Endothelial cell of umbilical vein (primary cell): ENCODE measurements at regions not wholly inside any gene's neighbourhood (a gene's known extent, or its start where the extent isn't known, plus 50 kb on each side); places are given as distances from the start of the nearest gene placed in this dataset.
"Not testable (repeated sequence)": the region's sequence is repeated elsewhere in the genome, so short reads cannot be mapped to it uniquely, and the experiment has no call there.

ENCODE experiments used
- BruUV-seq: library from RNA; stranded (reverse); fragments of 400-500 nt; replicated peaks from 2 replicates; lab custom pipeline; 2021; lab: Mats Ljungman, UMichigan
- CTCF ChIA-PET: fragments of 300-600, 350-600 bp; sonication (Branson Sonifier 250); formaldehyde crosslinking; loops from one replicate; lab custom pipeline; 2021; ENCODE audit warnings: antibody characterized with exemption, inconsistent platforms; lab: Charles Lee
- POLR2A ChIA-PET: fragments of 300-600, 350-600 bp; sonication (Branson Sonifier 250); formaldehyde crosslinking; loops from one replicate; lab custom pipeline; 2021; ENCODE audit warnings: antibody characterized with exemption, inconsistent platforms; lab: Charles Lee
- DNase-seq: peaks from one replicate; pipeline ENCODE4 v3.0.0-alpha.2; 2011; ENCODE audit warnings: low read depth, low spot score
- FAIRE-seq: peaks from 2 replicates; lab custom pipeline; 2011; peaks lifted over from hg19 to GRCh38; lab: Jason Lieb, UNC
- H2AFZ ChIP-seq: 2 replicates; pipeline ENCODE4 v1.6.0; 2012; ENCODE audit warnings: low read depth, low read length, control low read depth, inconsistent platforms
- H3K27ac ChIP-seq: 2 replicates; pipeline ENCODE4 v1.5.1; 2011; ENCODE audit warnings: low read depth, mild to moderate bottlenecking, control low read depth, low read length, moderate library complexity; ENCODE audit not compliant: insufficient read depth
- H3K27me3 ChIP-seq, 2 experiments: 2 replicates each; pipeline versions ENCODE4 v1.6.0 to v1.6.1; 2011; ENCODE audit warnings: low read length in 2 of 2, mixed read lengths in 1 of 2; ENCODE audit not compliant: control insufficient read depth in 2 of 2, insufficient read depth in 2 of 2
- H3K36me3 ChIP-seq, 2 experiments: 2 replicates in 1 of 2; 3 replicates in 1 of 2; pipeline ENCODE4 v1.5.1; 2011; ENCODE audit warnings: low read length in 2 of 2, mild to moderate bottlenecking in 1 of 2, moderate library complexity in 1 of 2; ENCODE audit not compliant: control insufficient read depth in 2 of 2, insufficient read depth in 2 of 2; ENCODE audit errors: extremely low read depth in 1 of 2
- H3K4me1 ChIP-seq: 3 replicates; pipeline ENCODE4 v1.5.1; 2011; ENCODE audit warnings: mild to moderate bottlenecking, low read length; ENCODE audit not compliant: control insufficient read depth, insufficient read depth; ENCODE audit errors: extremely low read depth
- H3K4me2 ChIP-seq: 2 replicates; pipeline ENCODE4 v1.6.1; 2011; ENCODE audit warnings: low read length, control low read depth, mixed read lengths; ENCODE audit not compliant: insufficient read depth
- H3K4me3 ChIP-seq, 3 experiments: fragments of 200-600 bp in 1 of 3; sonication (generic), shearing (Covaris generic) in 1 of 3; replicated peaks in 1 of 3; 2 replicates each; pipeline ENCODE4 v1.5.1; 2011 to 2016; ENCODE audit warnings: control low read depth in 3 of 3, low read length in 3 of 3, mild to moderate bottlenecking in 2 of 3, inconsistent platforms in 1 of 3, low read depth in 1 of 3, moderate library complexity in 1 of 3; ENCODE audit not compliant: insufficient read depth in 1 of 3
- H3K79me2 ChIP-seq: 2 replicates; pipeline ENCODE4 v1.6.0; 2012; ENCODE audit warnings: low read length, inconsistent platforms; ENCODE audit not compliant: control insufficient read depth, insufficient read depth
- H3K9ac ChIP-seq: replicated peaks from 2 replicates; pipeline ENCODE3; 2011; ENCODE audit warnings: low read length, control low read depth; ENCODE audit not compliant: insufficient read depth; ENCODE audit errors: extremely low read depth
- H3K9me1 ChIP-seq: replicated peaks from 3 replicates; pipeline ENCODE4 v1.6.0; 2011; ENCODE audit warnings: mild to moderate bottlenecking, low read length; ENCODE audit not compliant: control insufficient read depth, insufficient read depth; ENCODE audit errors: extremely low read depth
- H3K9me3 ChIP-seq: replicated peaks from 2 replicates; pipeline ENCODE4 v1.5.1; 2012; ENCODE audit warnings: low read length, inconsistent platforms; ENCODE audit not compliant: control insufficient read depth, insufficient read depth
- H4K20me1 ChIP-seq: replicated peaks from 2 replicates; pipeline ENCODE3; 2011; ENCODE audit warnings: mild to moderate bottlenecking, low read length; ENCODE audit not compliant: control insufficient read depth, insufficient read depth; ENCODE audit errors: extremely low read depth
- dilution Hi-C: fragments of 300-500 bp; cut with MboI; formaldehyde crosslinking; loops from one replicate; pipeline ENCODE4 v1.15.0; 2019; ENCODE audit warnings: low sequenced_read_pairs; ENCODE audit not compliant: extremely low pct_ligation_motif_present
- intact Hi-C: fragments of 100-400 bp; cut with micrococcal nuclease; formaldehyde crosslinking; loops from one replicate; pipeline ENCODE4 v1.10.0; 2022

- intact Hi-C loops, H3K36me3 ChIP-seq, H3K4me3 ChIP-seq, DNase-seq, POLR2A ChIA-PET, H3K9me3 ChIP-seq, dilution Hi-C loops, FAIRE-seq, H3K9ac ChIP-seq, BruUV-seq, H3K79me2 ChIP-seq, H3K4me1 ChIP-seq, H4K20me1 ChIP-seq, H2AFZ ChIP-seq, CTCF ChIA-PET, H3K4me2 ChIP-seq, H3K27me3 ChIP-seq, H3K9me1 ChIP-seq, H3K27ac ChIP-seq: not testable (repeated sequence)
Measured at GRCh38 chr18:14984531-14984930, 236.6 kb downstream of the ANKRD30B start.

- H3K27me3 ChIP-seq, H3K36me3 ChIP-seq, dilution Hi-C loops, H3K27ac ChIP-seq, BruUV-seq, H3K79me2 ChIP-seq, DNase-seq, FAIRE-seq, POLR2A ChIA-PET, H3K9me1 ChIP-seq, H3K9ac ChIP-seq, H3K9me3 ChIP-seq, H4K20me1 ChIP-seq, H3K4me2 ChIP-seq, H3K4me1 ChIP-seq, H2AFZ ChIP-seq, CTCF ChIA-PET, H3K4me3 ChIP-seq, intact Hi-C loops: not testable (repeated sequence)
Measured at GRCh38 chr18:14985291-14986013, 237.5 kb downstream of the ANKRD30B start.

GRCh38 chr18:14987377-14987776 is 239.4 kb downstream of the ANKRD30B start:
- FAIRE-seq, H2AFZ ChIP-seq, H3K9me3 ChIP-seq, H3K4me2 ChIP-seq, POLR2A ChIA-PET, H4K20me1 ChIP-seq, H3K79me2 ChIP-seq, H3K36me3 ChIP-seq, intact Hi-C loops, H3K4me3 ChIP-seq, H3K9me1 ChIP-seq, H3K27ac ChIP-seq, H3K27me3 ChIP-seq, H3K9ac ChIP-seq, H3K4me1 ChIP-seq, dilution Hi-C loops, CTCF ChIA-PET, DNase-seq, BruUV-seq: not testable (repeated sequence)

GRCh38 chr18:14987960-14988710 is 240.2 kb downstream of the ANKRD30B start:
- H3K4me1 ChIP-seq, H3K4me2 ChIP-seq, H3K9me3 ChIP-seq, H2AFZ ChIP-seq, H4K20me1 ChIP-seq, BruUV-seq, H3K27me3 ChIP-seq, H3K9ac ChIP-seq, FAIRE-seq, H3K9me1 ChIP-seq, H3K36me3 ChIP-seq, H3K4me3 ChIP-seq, dilution Hi-C loops, H3K79me2 ChIP-seq, intact Hi-C loops, DNase-seq, CTCF ChIA-PET, POLR2A ChIA-PET, H3K27ac ChIP-seq: not testable (repeated sequence)
